OCI-LY1 (cell line): ENCODE measurements at regions not wholly inside any gene's neighbourhood (a gene's known extent, or its start where the extent isn't known, plus 50 kb on each side); places are given as distances from the start of the nearest gene placed in this dataset.

Experiments used
- H2AFZ ChIP-seq: fragments of 200-600 bp; sonication (generic), shearing (Covaris generic); 2 replicates; pipeline ENCODE4 v1.6.0; 2014; ENCODE audit warnings: antibody characterized with exemption, mild to moderate bottlenecking, low read length
- H3F3A ChIP-seq: fragments of 200-600 bp; sonication (generic), shearing (Covaris generic); 2 replicates; pipeline ENCODE4 v1.6.0; 2014; ENCODE audit warnings: mild to moderate bottlenecking, antibody characterized with exemption, low read length, moderate library complexity; ENCODE audit not compliant: insufficient read depth
- H3K27ac ChIP-seq: fragments of 200-600 bp; sonication (generic); 2 replicates; pipeline ENCODE4 v1.5.1; 2014; ENCODE audit warnings: low read length, mixed run types, mild to moderate bottlenecking, low read depth; ENCODE audit not compliant: poor library complexity, severe bottlenecking
- H3K27me3 ChIP-seq: fragments of 200-600 bp; sonication (generic); 2 replicates; pipeline ENCODE4 v1.6.0; 2014; ENCODE audit warnings: antibody characterized with exemption, mild to moderate bottlenecking, low read length, moderate library complexity; ENCODE audit not compliant: insufficient read depth
- H3K36me3 ChIP-seq: fragments of 200-600 bp; sonication (generic); 2 replicates; pipeline ENCODE4 v1.6.1; 2014; ENCODE audit warnings: mild to moderate bottlenecking, antibody characterized with exemption, low read length, moderate library complexity, mixed read lengths; ENCODE audit not compliant: insufficient read depth
- H3K4me1 ChIP-seq: fragments of 200-600 bp; sonication (generic); 2 replicates; pipeline ENCODE4 v1.5.1; 2014; ENCODE audit warnings: mild to moderate bottlenecking, low read length, moderate library complexity; ENCODE audit not compliant: insufficient read depth, severe bottlenecking
- H3K4me2 ChIP-seq: fragments of 200-600 bp; sonication (generic), shearing (Covaris generic); 2 replicates; pipeline ENCODE4 v1.6.1; 2014; ENCODE audit warnings: low read length
- H3K4me3 ChIP-seq: fragments of 200-600 bp; sonication (generic); 2 replicates; pipeline ENCODE4 v1.5.1; 2014; ENCODE audit warnings: low read length, low read depth, mild to moderate bottlenecking, mixed read lengths; ENCODE audit not compliant: poor library complexity, severe bottlenecking
- H3K79me2 ChIP-seq: fragments of 200-600 bp; shearing (Covaris generic); 2 replicates; pipeline ENCODE4 v1.6.1; 2016; ENCODE audit warnings: mixed run types, low read length, mixed read lengths; ENCODE audit not compliant: insufficient read depth
- H3K9ac ChIP-seq: fragments of 200-600 bp; sonication (generic), shearing (Covaris generic); 2 replicates; pipeline ENCODE4 v1.6.1; 2014; ENCODE audit warnings: mild to moderate bottlenecking, low read length, mixed read lengths
- H3K9me2 ChIP-seq: fragments of 200-600 bp; sonication (generic), shearing (Covaris generic); 2 replicates; pipeline ENCODE4 v1.6.1; 2014; ENCODE audit warnings: low read depth, mild to moderate bottlenecking, low read length, mixed read lengths
- H3K9me3 ChIP-seq: fragments of 200-600 bp; shearing (Covaris generic); 2 replicates; pipeline ENCODE4 v1.6.1; 2014; ENCODE audit warnings: low read length, mixed read lengths
- H4K20me1 ChIP-seq: fragments of 200-600 bp; sonication (generic), shearing (Covaris generic); 2 replicates; pipeline ENCODE4 v1.6.0; 2016; ENCODE audit warnings: mild to moderate bottlenecking, low read length; ENCODE audit not compliant: insufficient read depth
- CTCF ChIP-seq: fragments of 200-600 bp; sonication (generic), shearing (Covaris generic); IDR thresholded peaks from 2 replicates; pipeline ENCODE4 v1.5.1; 2017; ENCODE audit warnings: mild to moderate bottlenecking, antibody characterized with exemption, low read length, moderate library complexity, mixed read lengths
- EZH2 ChIP-seq: fragments of 200-600 bp; sonication (generic), shearing (Covaris generic); IDR thresholded peaks from 2 replicates; pipeline ENCODE4 v1.8.0; 2017; ENCODE audit warnings: borderline replicate concordance, mixed run types, mild to moderate bottlenecking, antibody characterized with exemption, low read length, moderate library complexity, mixed read lengths

GRCh38 chr17:37848690-37849616, 75.3 kb upstream of the TBC1D3K start:
- Histone ChIP-seq H4K20me1 (no peaks in the 10 kb centered on the region), H3K27me3 (no peaks in the 10 kb centered on the region), H3K4me3 (no peak overlapping the region), H3K36me3 (no peaks in the 10 kb centered on the region), H3F3A (no peaks in the 10 kb centered on the region), H3K27ac (no peak overlapping the region), H3K4me2 (no peak overlapping the region), H3K79me2 (no peaks in the 10 kb centered on the region), H3K9me2 (no peaks in the 10 kb centered on the region), H3K4me1 (peaks cover 7% of the 10 kb centered on the region), H3K9me3 (no peaks in the 10 kb centered on the region), H2AFZ (no peak overlapping the region), H3K9ac (no peak overlapping the region)
- TF ChIP-seq CTCF (no peak), EZH2 (no peak)

- peaks cover 10% of the 10 kb centered on the region for H3K4me1 ChIP-seq
Observed at GRCh38 chr17:37847811-37848331, 76.3 kb upstream of the TBC1D3K start.

GRCh38 chr17:37847102-37847501, 77.1 kb upstream of the TBC1D3K start:
- no peaks in the 10 kb centered on the region for H3K27me3 ChIP-seq
- no peaks in the 10 kb centered on the region for H4K20me1 ChIP-seq
- H2AFZ ChIP-seq = no peak overlapping the region
- no peak overlapping the region for H3K4me3 ChIP-seq
- H3K9ac ChIP-seq = no peak overlapping the region
- H3K79me2 ChIP-seq = no peaks in the 10 kb centered on the region
- H3K9me2 ChIP-seq = no peaks in the 10 kb centered on the region
- no peak overlapping the region for H3K27ac ChIP-seq
- TF ChIP-seq EZH2 (no peak), CTCF (no peak)
- H3F3A ChIP-seq = no peaks in the 10 kb centered on the region
- peaks cover 10% of the 10 kb centered on the region for H3K4me1 ChIP-seq
- no peak overlapping the region for H3K4me2 ChIP-seq
- no peaks in the 10 kb centered on the region for H3K36me3 ChIP-seq
- H3K9me3 ChIP-seq = no peaks in the 10 kb centered on the region

More at GRCh38 chr17:37847811-37848331, 76.3 kb upstream of the TBC1D3K start:
- no peaks in the 10 kb centered on the region for H3K27me3 ChIP-seq
- H3K27ac ChIP-seq = no peak overlapping the region
- H3K36me3 ChIP-seq = no peaks in the 10 kb centered on the region
- no peak for TF ChIP-seq CTCF
- H3K4me3 ChIP-seq = no peak overlapping the region
- no peaks in the 10 kb centered on the region for H3F3A ChIP-seq
- H2AFZ ChIP-seq = no peak overlapping the region
- no peak overlapping the region for H3K9ac ChIP-seq
- no peaks in the 10 kb centered on the region for H3K9me3 ChIP-seq
- no peak overlapping the region for H3K4me2 ChIP-seq
- H3K9me2 ChIP-seq = no peaks in the 10 kb centered on the region
- no peaks in the 10 kb centered on the region for H3K79me2 ChIP-seq
- H4K20me1 ChIP-seq = no peaks in the 10 kb centered on the region
